Ureter (tissue), 1 donor: ENCODE measurements at regions not wholly inside any gene's neighbourhood (a gene's known extent, or its start where the extent isn't known, plus 50 kb on each side); places are given as distances from the start of the nearest gene placed in this dataset.

Experiments used
- DNase-seq: peaks from one replicate; pipeline ENCODE4 v3.0.0-alpha.2; 2020; ENCODE audit warnings: low spot score
- donor health status: DM: yes; HTN: yes; CAD: no.

DNA sequence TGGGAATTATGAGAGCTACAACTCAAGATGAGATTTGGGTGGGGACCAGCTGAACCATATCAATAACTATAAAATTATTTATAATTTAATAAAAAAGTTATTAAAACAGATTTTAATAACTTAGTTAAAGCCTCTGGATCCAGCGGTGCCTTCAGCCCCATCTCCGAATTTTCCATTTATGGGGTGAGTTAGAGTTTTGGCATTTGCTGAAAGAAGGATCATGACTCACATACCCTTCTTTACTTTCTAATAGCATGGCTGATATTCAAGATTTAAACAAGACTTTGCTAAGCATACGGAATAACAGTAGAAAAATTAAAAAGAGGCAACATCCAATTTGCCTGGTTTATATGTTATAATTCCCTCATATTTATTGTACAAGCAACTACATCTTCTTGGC, 94.5 kb downstream of the RDH14 start:
- DNase-seq: no peak

GRCh38 chr2:18464913-18465312, 95.5 kb downstream of the RDH14 start:
- DNase-seq: no peak

- no peak for DNase-seq
These were observed 104.4 kb downstream of the RDH14 start for GRCh38 chr2:18456026-18456425.

DNA sequence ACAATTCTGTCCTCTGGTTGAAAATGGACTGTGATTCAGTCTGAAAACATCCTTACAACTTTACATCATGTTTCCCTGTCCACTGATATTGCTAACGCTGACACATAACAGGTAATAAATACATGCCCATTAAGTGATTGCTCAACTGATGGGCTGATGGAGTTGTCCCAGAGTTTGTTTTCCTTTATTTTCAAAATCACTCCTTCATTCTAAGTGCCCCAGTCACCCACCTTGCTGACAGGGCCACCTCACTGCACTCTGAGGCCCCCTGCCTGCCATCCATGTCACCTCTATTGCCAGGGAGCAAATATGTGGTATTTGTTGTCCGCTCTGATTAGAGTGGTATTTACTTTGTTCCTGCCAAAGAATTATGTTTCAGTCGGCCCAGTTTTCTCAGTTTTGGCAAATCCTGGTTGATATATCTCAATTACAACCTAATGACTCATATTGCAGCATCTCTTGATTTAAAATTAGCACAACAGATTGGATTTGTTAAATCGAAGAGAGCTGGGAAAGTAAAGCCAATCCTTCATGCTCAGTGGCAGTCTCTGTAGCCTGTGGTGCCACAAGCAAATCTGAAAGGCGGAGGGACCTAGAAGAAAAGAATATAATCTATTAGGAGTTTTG, 105.1 kb downstream of the RDH14 start:
- no peak for DNase-seq

DNA sequence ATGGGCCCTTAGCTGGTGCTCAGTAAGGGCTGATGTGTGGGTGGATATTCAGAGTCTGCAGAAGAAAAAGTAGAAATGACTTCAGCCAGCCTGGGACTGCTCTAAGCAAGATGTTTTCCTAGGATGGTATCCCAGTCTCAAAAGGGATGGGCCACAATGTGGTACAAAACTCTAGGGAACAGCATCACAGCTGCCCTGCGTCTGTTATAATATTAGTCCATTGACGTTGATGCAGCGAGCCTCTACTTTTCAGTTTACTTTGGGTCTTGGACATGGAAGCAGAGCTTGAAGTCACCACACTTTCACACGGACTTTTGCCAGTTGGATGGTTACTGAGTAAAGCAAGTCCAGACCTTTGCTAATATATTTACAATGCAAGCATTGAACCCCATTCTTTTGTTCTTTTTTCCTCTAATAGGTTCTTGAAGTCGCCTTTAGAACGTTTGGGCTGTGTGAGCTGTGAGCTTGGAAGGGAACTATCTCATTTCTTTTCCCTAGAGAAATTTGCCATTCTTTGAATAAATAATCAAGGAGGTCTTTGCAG, 105.7 kb downstream of the RDH14 start:
- no peak for DNase-seq

DNA sequence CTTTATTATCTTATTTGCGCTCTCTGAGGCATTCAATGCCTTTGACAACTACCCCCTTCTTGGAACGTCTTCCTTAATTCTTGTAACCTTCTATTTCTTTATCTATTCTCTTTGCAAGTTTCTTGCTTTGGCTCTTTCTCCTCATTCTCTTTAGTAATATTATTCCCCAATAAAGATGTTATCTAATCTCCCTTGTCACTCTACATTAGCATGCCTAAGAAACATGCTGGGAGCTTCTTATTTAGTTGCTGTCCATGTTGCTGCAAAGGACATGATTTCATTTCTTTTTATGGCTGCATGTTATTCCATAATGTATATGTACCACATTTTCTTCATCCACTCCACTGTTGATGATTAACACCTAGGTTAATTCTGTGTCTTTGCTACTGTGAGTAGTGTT, 113.7 kb downstream of the RDH14 start:
- no peak for DNase-seq

- DNase-seq: no peak
These were observed 114.8 kb downstream of the RDH14 start for GRCh38 chr2:18445433-18446320.

GRCh38 chr2:18444806-18445205, 115.6 kb downstream of the RDH14 start:
- DNase-seq: no peak

DNA sequence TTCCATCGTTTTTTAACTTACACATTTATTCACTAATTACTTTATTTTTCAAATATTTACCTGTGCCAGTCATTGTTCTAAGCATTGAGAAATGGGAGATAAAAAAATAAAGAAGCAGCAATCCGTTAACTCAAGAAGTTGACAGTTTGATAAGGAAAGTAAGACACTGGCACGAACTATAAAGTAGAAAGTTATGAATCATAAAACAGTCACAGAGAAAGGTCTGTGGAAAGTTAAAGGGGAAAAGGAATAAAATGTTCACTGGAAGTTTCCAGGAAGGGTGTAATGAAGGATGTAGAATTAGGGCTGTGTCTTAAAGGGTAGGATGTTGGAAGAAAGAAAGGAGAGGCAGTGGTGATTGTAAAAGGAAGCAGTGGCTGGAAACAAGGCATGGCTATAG, 118.9 kb downstream of the RDH14 start:
- no peak for DNase-seq

DNA sequence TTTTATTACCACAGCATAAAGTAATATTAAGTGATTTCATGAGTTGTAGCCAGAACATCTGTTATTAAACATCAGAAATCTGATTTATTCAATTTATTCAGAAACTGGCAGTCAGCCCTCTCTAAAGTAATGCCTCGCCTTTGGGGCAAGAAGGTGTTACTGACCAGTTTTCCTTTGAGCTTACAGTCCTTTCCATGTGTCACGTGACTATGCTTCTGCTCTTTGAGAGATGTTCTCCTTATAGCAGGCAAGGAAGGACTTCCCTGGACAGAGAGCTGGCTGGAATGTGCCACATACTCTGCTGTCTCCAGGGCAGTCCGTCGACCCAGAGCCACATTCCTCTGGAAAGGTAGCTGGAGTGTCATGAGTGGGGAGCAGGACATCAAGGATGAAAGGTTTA, 119.7 kb downstream of the RDH14 start:
- DNase-seq: no peak

GRCh38 chr2:18440141-18440661, 120.3 kb downstream of the RDH14 start:
- no peak for DNase-seq

GRCh38 chr2:18439716-18440115, 120.7 kb downstream of the RDH14 start:
- DNase-seq: no peak

DNA sequence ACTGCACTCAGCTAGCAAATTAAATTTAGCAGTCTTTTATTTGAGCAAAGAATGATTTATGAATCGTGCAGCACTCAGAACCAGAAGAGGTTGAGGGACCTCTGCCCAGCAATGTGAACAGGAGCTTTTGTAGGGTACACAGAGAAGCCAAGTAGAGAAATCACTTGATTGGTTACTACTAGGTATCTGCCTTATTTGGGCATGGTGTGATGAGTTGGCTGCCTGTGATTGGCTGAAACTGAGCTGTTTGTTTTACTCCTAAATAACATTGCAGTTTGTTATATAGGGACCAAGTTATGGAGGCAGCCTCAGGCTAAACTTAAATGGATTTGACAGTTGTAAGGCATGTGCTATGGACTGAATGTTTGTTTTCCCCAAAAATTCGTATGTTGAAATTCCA, 122.5 kb downstream of the RDH14 start:
- DNase-seq: no peak

GRCh38 chr2:18436503-18437005, 123.9 kb downstream of the RDH14 start:
- DNase-seq: no peak

GRCh38 chr2:18435426-18436037, 124.9 kb downstream of the RDH14 start:
- DNase-seq: no peak

GRCh38 chr2:18433872-18434271, 126.6 kb downstream of the RDH14 start:
- no peak for DNase-seq

GRCh38 chr2:18432999-18433398, 127.5 kb downstream of the RDH14 start:
- DNase-seq: no peak

GRCh38 chr2:18430996-18431748, 129.3 kb downstream of the RDH14 start:
- DNase-seq: no peak

- no peak for DNase-seq
These were observed 131.9 kb downstream of the RDH14 start for GRCh38 chr2:18428516-18428915.

DNA sequence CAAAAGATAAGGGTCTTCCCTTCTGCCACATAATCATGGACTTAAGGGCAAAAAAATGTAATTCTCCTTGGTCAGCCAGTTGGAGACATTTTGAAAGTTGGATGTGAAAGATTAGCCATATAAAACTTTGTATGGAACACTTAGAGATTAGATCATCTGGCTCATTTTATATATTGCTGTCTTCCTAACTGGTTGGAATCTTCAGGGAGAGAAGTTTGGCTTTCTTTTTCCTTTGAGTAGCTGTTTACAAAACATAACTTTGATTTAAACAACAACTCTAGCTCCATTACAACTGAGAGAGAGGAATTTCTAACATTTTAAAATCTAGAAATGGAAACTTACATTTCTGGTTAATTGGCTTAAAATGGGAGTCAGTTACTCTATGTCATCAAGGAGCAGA, 132.7 kb downstream of the RDH14 start:
- no peak for DNase-seq

DNA sequence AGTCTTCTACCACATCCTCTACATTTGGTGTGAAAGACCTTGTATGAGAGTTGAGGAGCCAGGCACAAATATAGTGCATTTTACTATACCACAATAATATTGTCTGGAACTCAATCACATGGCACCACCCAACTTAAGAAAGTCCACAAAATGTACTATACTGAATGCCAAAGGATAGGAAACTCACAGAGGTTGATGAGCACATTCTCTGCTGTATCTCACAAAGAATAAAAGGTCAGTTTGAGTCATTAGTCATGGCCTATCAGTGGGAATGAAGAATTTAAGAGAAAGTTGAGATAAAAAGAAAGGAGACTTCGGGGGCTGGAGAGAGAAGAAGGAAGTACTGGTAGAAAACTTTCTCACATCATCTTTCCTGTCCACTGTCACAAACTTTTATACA, 134.3 kb downstream of the RDH14 start:
- DNase-seq: no peak
